ENCODE measurements at regions not wholly inside any gene's neighbourhood (a gene's known extent, or its start where the extent isn't known, plus 50 kb on each side); places are given as distances from the start of the nearest gene placed in this dataset.

- Mint-ChIP-seq H3K4me1 (ENCODE audit: low read depth) (peaks cover 6% of the 10 kb centered on the region), H3K27ac (no peak overlapping the region), H3K36me3 (ENCODE audit: insufficient read depth) (peaks cover 2% of the 10 kb centered on the region), H3K27me3 (no peaks in the 10 kb centered on the region), H3K9me3 (ENCODE audit: low read depth) (no peaks in the 10 kb centered on the region), H3K4me3 (ENCODE audit: low read depth) (no peak overlapping the region)
- DNase-seq (ENCODE audit: low spot score, unreplicated experiment), result no peak
- no peak for TF ChIP-seq CTCF (IDR thresholded peaks at IDR 0.05; ENCODE audit: unreplicated experiment)
These were observed 455.3 kb downstream of the MEIS1 start for GRCh38 chr2:66890166-66890742.

- Mint-ChIP-seq H3K36me3 (ENCODE audit: insufficient read depth) (peaks cover 3% of the 10 kb centered on the region), H3K27me3 (no peaks in the 10 kb centered on the region), H3K27ac (no peak overlapping the region), H3K4me3 (ENCODE audit: low read depth) (no peak overlapping the region), H3K4me1 (ENCODE audit: low read depth) (peaks cover 10% of the 10 kb centered on the region), H3K9me3 (ENCODE audit: low read depth) (peaks cover 3% of the 10 kb centered on the region)
- TF ChIP-seq CTCF (IDR thresholded peaks at IDR 0.05; ENCODE audit: unreplicated experiment), result no peak
- DNase-seq (ENCODE audit: low spot score, unreplicated experiment), result no peak
These were observed 460.3 kb downstream of the MEIS1 start for GRCh38 chr2:66895206-66895605.

- Mint-ChIP-seq H3K9me3 (ENCODE audit: low read depth) (peaks cover 3% of the 10 kb centered on the region), H3K4me1 (ENCODE audit: low read depth) (peaks cover 10% of the 10 kb centered on the region), H3K27me3 (no peaks in the 10 kb centered on the region), H3K4me3 (ENCODE audit: low read depth) (no peak overlapping the region), H3K36me3 (ENCODE audit: insufficient read depth) (peaks cover 3% of the 10 kb centered on the region), H3K27ac (no peak overlapping the region)
- no peak for DNase-seq (ENCODE audit: low spot score, unreplicated experiment)
- TF ChIP-seq CTCF (IDR thresholded peaks at IDR 0.05; ENCODE audit: unreplicated experiment), result no peak
These were observed 461.2 kb downstream of the MEIS1 start for GRCh38 chr2:66896131-66896530.

GRCh38 chr2:66897181-66897580 lies 462.3 kb downstream of the MEIS1 start:
- no peak for DNase-seq (ENCODE audit: low spot score, unreplicated experiment)
- H3K36me3 Mint-ChIP-seq (ENCODE audit: insufficient read depth), result peaks cover 3% of the 10 kb centered on the region
- peak overlapping the region; percentile 30 for H3K27ac Mint-ChIP-seq
- no peak overlapping the region for H3K4me3 Mint-ChIP-seq (ENCODE audit: low read depth)
- TF ChIP-seq CTCF (IDR thresholded peaks at IDR 0.05; ENCODE audit: unreplicated experiment), result no peak
- peaks cover 13% of the 10 kb centered on the region for H3K4me1 Mint-ChIP-seq (ENCODE audit: low read depth)
- H3K9me3 Mint-ChIP-seq (ENCODE audit: low read depth), result peaks cover 3% of the 10 kb centered on the region
- no peaks in the 10 kb centered on the region for H3K27me3 Mint-ChIP-seq

GRCh38 chr2:66897691-66898150 lies 462.8 kb downstream of the MEIS1 start:
- no peak overlapping the region for H3K27ac Mint-ChIP-seq
- DNase-seq (ENCODE audit: low spot score, unreplicated experiment), result no peak
- H3K27me3 Mint-ChIP-seq, result no peaks in the 10 kb centered on the region
- H3K4me1 Mint-ChIP-seq (ENCODE audit: low read depth), result peaks cover 17% of the 10 kb centered on the region
- TF ChIP-seq CTCF (IDR thresholded peaks at IDR 0.05; ENCODE audit: unreplicated experiment), result no peak
- H3K36me3 Mint-ChIP-seq (ENCODE audit: insufficient read depth), result peaks cover 3% of the 10 kb centered on the region
- no peak overlapping the region for H3K4me3 Mint-ChIP-seq (ENCODE audit: low read depth)
- peaks cover 3% of the 10 kb centered on the region for H3K9me3 Mint-ChIP-seq (ENCODE audit: low read depth)
